GM12865 (cell line): ENCODE measurements at regions not wholly inside any gene's neighbourhood (a gene's known extent, or its start where the extent isn't known, plus 50 kb on each side); places are given as distances from the start of the nearest gene placed in this dataset.
"Not testable (repeated sequence)": the region's sequence is repeated elsewhere in the genome, so short reads cannot be mapped to it uniquely, and the experiment has no call there.

Experiments used
- DNase-seq: peaks from one replicate; pipeline ENCODE4 v3.0.0; 2010; ENCODE audit warnings: low read depth
- H3K4me3 ChIP-seq: 2 replicates; pipeline ENCODE4 v1.5.1; 2011; ENCODE audit warnings: mild to moderate bottlenecking, low read depth, low read length, control low read depth
- CTCF ChIP-seq: IDR thresholded peaks from 2 replicates; pipeline ENCODE4 v1.5.1; 2011; ENCODE audit warnings: low read length, control low read depth, low read depth, inconsistent platforms; ENCODE audit not compliant: insufficient read depth; ENCODE audit errors: missing control alignments

GRCh38 chr4:103400405-103400804 lies 202.3 kb upstream of the CENPE start:
- DNase-seq, result peak; percentile 15
- TF ChIP-seq CTCF, result no peak
- H3K4me3 ChIP-seq, result no peak overlapping the region

GRCh38 chr4:103397541-103397940 lies 199.4 kb upstream of the CENPE start:
- no peak for DNase-seq
- no peak for TF ChIP-seq CTCF
- no peak overlapping the region for H3K4me3 ChIP-seq

- DNase-seq, H3K4me3 ChIP-seq: not testable (repeated sequence)
These were observed 189.4 kb upstream of the CENPE start for GRCh38 chr4:103387508-103388011.

- not testable (repeated sequence) for DNase-seq, H3K4me3 ChIP-seq
These were observed 187.4 kb upstream of the CENPE start for GRCh38 chr4:103385565-103385964.

GRCh38 chr4:103375278-103375677 lies 177.1 kb upstream of the CENPE start:
- no peak overlapping the region for H3K4me3 ChIP-seq
- DNase-seq, result no peak
- no peak for TF ChIP-seq CTCF

- no peak for TF ChIP-seq CTCF
- no peak overlapping the region for H3K4me3 ChIP-seq
- DNase-seq, result no peak
These were observed 176.6 kb upstream of the CENPE start for GRCh38 chr4:103374758-103375157.

- no peak for DNase-seq
- no peak for TF ChIP-seq CTCF
- H3K4me3 ChIP-seq, result no peak overlapping the region
These were observed 176.2 kb upstream of the CENPE start for GRCh38 chr4:103374306-103374705.

- H3K4me3 ChIP-seq, result no peak overlapping the region
- no peak for TF ChIP-seq CTCF
- DNase-seq, result no peak
These were observed 173.9 kb upstream of the CENPE start for GRCh38 chr4:103372002-103372558.
